NCI-H524 treated with DMSO at 0.1 percent for 48 hours (cell line): ENCODE measurements at regions not wholly inside any gene's neighbourhood (a gene's known extent, or its start where the extent isn't known, plus 50 kb on each side); places are given as distances from the start of the nearest gene placed in this dataset.
"Not testable (repeated sequence)": the region's sequence is repeated elsewhere in the genome, so short reads cannot be mapped to it uniquely, and the experiment has no call there.

Experiments
- DNase-seq: peaks from one replicate; lab custom pipeline; 2025; lab: John Stamatoyannopoulos, UW

GRCh38 chr14:51446771-51447170 lies 204.9 kb upstream of the FRMD6 start:
- no peak for DNase-seq

- DNase-seq = peak; percentile 69
Observed at GRCh38 chr14:51447411-51447810, 204.3 kb upstream of the FRMD6 start.

GRCh38 chr14:51448831-51449670 lies 202.7 kb upstream of the FRMD6 start:
- peak; percentile 25 for DNase-seq

GRCh38 chr14:51449681-51450080 lies 202.0 kb upstream of the FRMD6 start:
- DNase-seq = peak; percentile 86

GRCh38 chr14:51451561-51451960 lies 200.1 kb upstream of the FRMD6 start:
- DNase-seq = no peak

GRCh38 chr14:51453869-51454268 lies 197.8 kb upstream of the FRMD6 start:
- no peak for DNase-seq

- DNase-seq = no peak
Observed at GRCh38 chr14:51454351-51454750, 197.4 kb upstream of the FRMD6 start.

- DNase-seq = no peak
Observed at GRCh38 chr14:51455041-51455835, 196.5 kb upstream of the FRMD6 start.

GRCh38 chr14:51457843-51458562 lies 193.7 kb upstream of the FRMD6 start:
- DNase-seq = no peak

- no peak for DNase-seq
Observed at GRCh38 chr14:51458563-51458955, 193.2 kb upstream of the FRMD6 start.

GRCh38 chr14:51460011-51460410 lies 191.7 kb upstream of the FRMD6 start:
- no peak for DNase-seq

GRCh38 chr14:51462182-51462581 lies 189.5 kb upstream of the FRMD6 start:
- no peak for DNase-seq

GRCh38 chr14:51462706-51463105 lies 189.0 kb upstream of the FRMD6 start:
- no peak for DNase-seq

- DNase-seq = no peak
Observed at GRCh38 chr14:51463461-51463860, 188.2 kb upstream of the FRMD6 start.

- DNase-seq = no peak
Observed at GRCh38 chr14:51464411-51464810, 187.3 kb upstream of the FRMD6 start.

- DNase-seq = no peak
Observed at GRCh38 chr14:51465486-51465885, 186.2 kb upstream of the FRMD6 start.

GRCh38 chr14:51467392-51467791 lies 184.3 kb upstream of the FRMD6 start:
- DNase-seq = not testable (repeated sequence)

GRCh38 chr14:51468523-51468922 lies 183.2 kb upstream of the FRMD6 start:
- no peak for DNase-seq

- peak; percentile 71 for DNase-seq
Observed at GRCh38 chr14:51472881-51473280, 178.8 kb upstream of the FRMD6 start.

- no peak for DNase-seq
Observed at GRCh38 chr14:51473351-51473750, 178.4 kb upstream of the FRMD6 start.

GRCh38 chr14:51473808-51474565 lies 177.7 kb upstream of the FRMD6 start:
- DNase-seq = no peak

GRCh38 chr14:51474854-51475253 lies 176.9 kb upstream of the FRMD6 start:
- no peak for DNase-seq
